ENCODE measurements at regions not wholly inside any gene's neighbourhood (a gene's known extent, or its start where the extent isn't known, plus 50 kb on each side); places are given as distances from the start of the nearest gene placed in this dataset.

- Histone ChIP-seq H3K27me3 (no peaks in the 10 kb centered on the region), H3K4me1 (no peaks in the 10 kb centered on the region), H3K9me3 (no peaks in the 10 kb centered on the region), H3K36me3 (no peaks in the 10 kb centered on the region), H3K4me3 (no peak overlapping the region), H3K27ac (no peak overlapping the region)
- DNase-seq (ENCODE audit: low spot score): no peak
- TF ChIP-seq, protein P1, sequence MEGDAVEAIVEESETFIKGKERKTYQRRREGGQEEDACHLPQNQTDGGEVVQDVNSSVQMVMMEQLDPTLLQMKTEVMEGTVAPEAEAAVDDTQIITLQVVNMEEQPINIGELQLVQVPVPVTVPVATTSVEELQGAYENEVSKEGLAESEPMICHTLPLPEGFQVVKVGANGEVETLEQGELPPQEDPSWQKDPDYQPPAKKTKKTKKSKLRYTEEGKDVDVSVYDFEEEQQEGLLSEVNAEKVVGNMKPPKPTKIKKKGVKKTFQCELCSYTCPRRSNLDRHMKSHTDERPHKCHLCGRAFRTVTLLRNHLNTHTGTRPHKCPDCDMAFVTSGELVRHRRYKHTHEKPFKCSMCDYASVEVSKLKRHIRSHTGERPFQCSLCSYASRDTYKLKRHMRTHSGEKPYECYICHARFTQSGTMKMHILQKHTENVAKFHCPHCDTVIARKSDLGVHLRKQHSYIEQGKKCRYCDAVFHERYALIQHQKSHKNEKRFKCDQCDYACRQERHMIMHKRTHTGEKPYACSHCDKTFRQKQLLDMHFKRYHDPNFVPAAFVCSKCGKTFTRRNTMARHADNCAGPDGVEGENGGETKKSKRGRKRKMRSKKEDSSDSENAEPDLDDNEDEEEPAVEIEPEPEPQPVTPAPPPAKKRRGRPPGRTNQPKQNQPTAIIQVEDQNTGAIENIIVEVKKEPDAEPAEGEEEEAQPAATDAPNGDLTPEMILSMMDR (IDR thresholded peaks at IDR 0.05): no peak
Observed at GRCh38 chr2:143835481-143835880, 684.4 kb downstream of the ZEB2 start.

DNA sequence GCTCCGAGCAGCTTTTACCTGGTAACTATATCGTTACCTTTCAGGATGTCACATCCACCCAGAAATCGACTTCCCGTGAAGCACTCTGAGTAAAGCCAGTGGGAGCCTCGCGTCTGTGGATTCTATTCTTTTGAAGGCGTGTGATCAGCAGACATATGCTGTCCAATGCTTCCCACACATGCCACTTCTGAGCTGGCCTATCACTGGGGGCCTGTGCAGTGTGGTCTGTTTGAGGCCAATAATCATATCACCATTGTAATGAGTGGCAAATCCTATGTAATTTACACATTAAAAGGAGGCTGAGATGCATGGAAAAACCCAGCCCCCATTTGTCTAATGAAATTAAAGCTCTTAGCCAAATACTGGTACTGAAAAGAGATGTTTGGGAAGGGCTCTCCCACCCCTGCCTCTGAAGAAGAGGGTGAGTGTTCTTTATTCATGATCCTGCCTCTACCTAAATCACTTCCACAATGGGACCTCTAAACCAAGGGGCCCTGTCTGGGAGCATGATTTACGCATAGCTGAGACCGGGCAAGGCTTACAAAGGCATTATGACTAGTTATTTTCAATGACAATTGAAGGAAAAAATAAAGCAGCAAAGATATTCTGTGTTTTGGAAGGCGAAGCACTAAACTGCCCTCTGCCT is 686.8 kb downstream of the ZEB2 start:
- Histone ChIP-seq H3K9me3 (no peaks in the 10 kb centered on the region), H3K4me1 (no peaks in the 10 kb centered on the region), H3K36me3 (no peaks in the 10 kb centered on the region), H3K4me3 (no peak overlapping the region), H3K27me3 (no peaks in the 10 kb centered on the region), H3K27ac (no peak overlapping the region)
- TF ChIP-seq, protein P1 (IDR thresholded peaks at IDR 0.05): no peak
- no peak for DNase-seq (ENCODE audit: low spot score)

GRCh38 chr2:143830476-143830875 is 689.4 kb downstream of the ZEB2 start:
- no peak overlapping the region for H3K4me3 ChIP-seq
- no peaks in the 10 kb centered on the region for H3K27me3 ChIP-seq
- DNase-seq (ENCODE audit: low spot score): no peak
- H3K9me3 ChIP-seq: no peaks in the 10 kb centered on the region
- no peaks in the 10 kb centered on the region for H3K4me1 ChIP-seq
- no peaks in the 10 kb centered on the region for H3K36me3 ChIP-seq
- H3K27ac ChIP-seq: no peak overlapping the region
- TF ChIP-seq, protein P1 (IDR thresholded peaks at IDR 0.05): no peak

- no peaks in the 10 kb centered on the region for H3K36me3 ChIP-seq
- no peaks in the 10 kb centered on the region for H3K4me1 ChIP-seq
- no peak for DNase-seq (ENCODE audit: low spot score)
- H3K9me3 ChIP-seq: no peaks in the 10 kb centered on the region
- H3K27ac ChIP-seq: no peak overlapping the region
- no peak overlapping the region for H3K4me3 ChIP-seq
- H3K27me3 ChIP-seq: no peaks in the 10 kb centered on the region
- TF ChIP-seq, protein P1 (IDR thresholded peaks at IDR 0.05): no peak
Observed at GRCh38 chr2:143828763-143829537, 691.0 kb downstream of the ZEB2 start.

DNA sequence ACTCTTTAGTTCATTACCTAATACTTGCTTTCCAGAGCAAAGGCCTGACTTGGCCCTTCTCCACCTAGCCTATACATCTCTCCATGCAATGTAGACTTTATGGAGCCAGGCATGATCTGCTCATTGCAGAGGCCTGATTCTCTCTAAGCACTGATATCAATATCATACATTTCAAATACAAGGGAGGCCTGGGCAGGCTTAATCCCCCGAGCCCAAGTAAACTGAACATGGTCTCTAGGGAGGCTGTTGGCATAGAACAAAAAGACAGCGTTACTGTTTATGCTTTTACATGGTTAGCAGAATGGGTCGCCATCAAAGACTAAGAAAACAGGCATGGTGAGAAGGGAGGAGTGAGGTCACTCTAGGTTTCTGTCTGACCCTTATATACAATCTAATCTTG is 695.1 kb downstream of the ZEB2 start:
- H3K36me3 ChIP-seq: no peaks in the 10 kb centered on the region
- TF ChIP-seq, protein P1 (IDR thresholded peaks at IDR 0.05): no peak
- no peak for DNase-seq (ENCODE audit: low spot score)
- H3K4me3 ChIP-seq: no peak overlapping the region
- H3K4me1 ChIP-seq: no peaks in the 10 kb centered on the region
- H3K27me3 ChIP-seq: no peaks in the 10 kb centered on the region
- no peak overlapping the region for H3K27ac ChIP-seq
- H3K9me3 ChIP-seq: no peaks in the 10 kb centered on the region
